MM.1S (cell line): ENCODE measurements at regions not wholly inside any gene's neighbourhood (a gene's known extent, or its start where the extent isn't known, plus 50 kb on each side); places are given as distances from the start of the nearest gene placed in this dataset.
A peak's percentile ranks its signal among the peaks of the same experiment; 100 is the strongest.

Experiments used
- DNase-seq: peaks from one replicate; pipeline ENCODE4 v3.0.0-alpha.2; 2015
- H2AFZ ChIP-seq: fragments of 300-600 bp; sonication (generic); 2 replicates; pipeline ENCODE4 v1.6.0; 2016; ENCODE audit warnings: antibody characterized with exemption, low read length
- H3F3A ChIP-seq: fragments of 300-600 bp; sonication (generic); 2 replicates; pipeline ENCODE4 v1.6.1; 2016; ENCODE audit warnings: mild to moderate bottlenecking, antibody characterized with exemption, low read length, moderate library complexity, mixed read lengths; ENCODE audit not compliant: insufficient read depth
- H3K27ac ChIP-seq: fragments of 300-600 bp; sonication (generic); 2 replicates; pipeline ENCODE4 v1.5.1; 2016; ENCODE audit warnings: mild to moderate bottlenecking, low read length
- H3K27me3 ChIP-seq: fragments of 300-600 bp; sonication (generic); replicated peaks from 2 replicates; pipeline ENCODE4 v1.6.0; 2016; ENCODE audit warnings: low read length; ENCODE audit not compliant: insufficient read depth
- H3K36me3 ChIP-seq: fragments of 300-600 bp; sonication (generic); replicated peaks from 2 replicates; pipeline ENCODE4 v1.6.1; 2016; ENCODE audit warnings: mild to moderate bottlenecking, low read length, mixed read lengths; ENCODE audit not compliant: insufficient read depth
- H3K4me1 ChIP-seq: fragments of 300-600 bp; sonication (generic); 2 replicates; pipeline ENCODE4 v1.6.1; 2016; ENCODE audit warnings: low read length, mixed read lengths
- H3K4me2 ChIP-seq: fragments of 300-600 bp; sonication (generic); 2 replicates; pipeline ENCODE4 v1.6.0; 2016; ENCODE audit warnings: low read depth, low read length
- H3K4me3 ChIP-seq: fragments of 300-600 bp; sonication (generic); 2 replicates; pipeline ENCODE4 v1.5.1; 2016; ENCODE audit warnings: low read length, mixed read lengths
- H3K79me2 ChIP-seq: fragments of 300-600 bp; sonication (generic); 2 replicates; pipeline ENCODE4 v1.6.1; 2016; ENCODE audit warnings: mixed run types, low read length, mixed read lengths
- H3K9ac ChIP-seq: fragments of 300-600 bp; sonication (generic); 2 replicates; pipeline ENCODE4 v1.6.1; 2016; ENCODE audit warnings: low read length, mixed read lengths
- H3K9me2 ChIP-seq: fragments of 300-600 bp; sonication (generic); replicated peaks from 2 replicates; pipeline ENCODE4 v1.6.1; 2016; ENCODE audit warnings: mild to moderate bottlenecking, low read length, mixed read lengths; ENCODE audit not compliant: insufficient read depth
- H3K9me3 ChIP-seq: fragments of 300-600 bp; sonication (generic); replicated peaks from 2 replicates; pipeline ENCODE4 v1.6.1; 2016; ENCODE audit warnings: mild to moderate bottlenecking, low read length, mixed read lengths; ENCODE audit not compliant: insufficient read depth
- H4K20me1 ChIP-seq: fragments of 300-600 bp; sonication (generic); 2 replicates; pipeline ENCODE4 v1.6.1; 2016; ENCODE audit warnings: mild to moderate bottlenecking, low read length, moderate library complexity, mixed read lengths; ENCODE audit not compliant: insufficient read depth
- EZH2 ChIP-seq: fragments of 300-600 bp; sonication (generic); optimal IDR thresholded peaks from 2 replicates; pipeline ENCODE3; 2017; ENCODE audit warnings: low read depth, mild to moderate bottlenecking, antibody characterized with exemption, low read length, mixed read lengths
- EZH2phosphoT487 ChIP-seq: fragments of 300-600 bp; sonication (generic); IDR thresholded peaks from 2 replicates; pipeline ENCODE4 v1.6.1; 2018; ENCODE audit warnings: antibody characterized with exemption, low read length
- TF ChIP-seq, protein P1 (sequence below): fragments of 300-600 bp; sonication (generic); IDR thresholded peaks from 2 replicates; pipeline ENCODE4 v1.5.1; 2016; ENCODE audit warnings: antibody characterized with exemption, low read length, mixed read lengths

GRCh38 chr9:83178717-83179116 is 115.8 kb upstream of the RASEF start:
- Histone ChIP-seq H3F3A (no peaks in the 10 kb centered on the region), H4K20me1 (no peaks in the 10 kb centered on the region), H3K4me3 (no peak overlapping the region), H3K4me2 (no peak overlapping the region), H3K27me3 (no peaks in the 10 kb centered on the region), H3K9me2 (no peaks in the 10 kb centered on the region), H3K9ac (no peak overlapping the region), H3K4me1 (no peaks in the 10 kb centered on the region), H3K27ac (no peak overlapping the region), H3K79me2 (no peaks in the 10 kb centered on the region), H3K9me3 (no peaks in the 10 kb centered on the region), H2AFZ (no peak overlapping the region), H3K36me3 (no peaks in the 10 kb centered on the region)
- TF ChIP-seq EZH2phosphoT487 = no peak
- no peak for TF ChIP-seq EZH2
- TF ChIP-seq, protein P1, sequence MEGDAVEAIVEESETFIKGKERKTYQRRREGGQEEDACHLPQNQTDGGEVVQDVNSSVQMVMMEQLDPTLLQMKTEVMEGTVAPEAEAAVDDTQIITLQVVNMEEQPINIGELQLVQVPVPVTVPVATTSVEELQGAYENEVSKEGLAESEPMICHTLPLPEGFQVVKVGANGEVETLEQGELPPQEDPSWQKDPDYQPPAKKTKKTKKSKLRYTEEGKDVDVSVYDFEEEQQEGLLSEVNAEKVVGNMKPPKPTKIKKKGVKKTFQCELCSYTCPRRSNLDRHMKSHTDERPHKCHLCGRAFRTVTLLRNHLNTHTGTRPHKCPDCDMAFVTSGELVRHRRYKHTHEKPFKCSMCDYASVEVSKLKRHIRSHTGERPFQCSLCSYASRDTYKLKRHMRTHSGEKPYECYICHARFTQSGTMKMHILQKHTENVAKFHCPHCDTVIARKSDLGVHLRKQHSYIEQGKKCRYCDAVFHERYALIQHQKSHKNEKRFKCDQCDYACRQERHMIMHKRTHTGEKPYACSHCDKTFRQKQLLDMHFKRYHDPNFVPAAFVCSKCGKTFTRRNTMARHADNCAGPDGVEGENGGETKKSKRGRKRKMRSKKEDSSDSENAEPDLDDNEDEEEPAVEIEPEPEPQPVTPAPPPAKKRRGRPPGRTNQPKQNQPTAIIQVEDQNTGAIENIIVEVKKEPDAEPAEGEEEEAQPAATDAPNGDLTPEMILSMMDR = no peak
- no peak for DNase-seq

DNA sequence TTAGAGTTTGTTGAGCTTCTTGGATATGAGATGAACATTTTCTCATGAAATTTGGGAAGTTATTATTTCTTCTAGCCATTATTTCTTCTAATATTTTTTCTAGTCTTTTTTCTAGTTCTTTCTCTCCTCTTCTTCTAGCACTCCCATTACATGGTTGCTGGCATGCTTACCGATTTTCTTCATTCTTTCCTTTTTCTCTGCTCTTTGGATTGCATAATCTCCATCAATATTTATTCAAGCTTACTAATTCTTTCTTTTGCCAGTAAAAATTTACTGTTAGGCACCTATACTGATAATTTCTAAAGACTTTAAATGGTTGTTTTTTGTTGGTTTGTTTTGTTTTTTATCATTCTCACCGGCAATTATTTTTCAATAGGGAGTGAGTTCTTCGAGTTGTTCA is 114.8 kb upstream of the RASEF start:
- no peak overlapping the region for H3K27ac ChIP-seq
- no peaks in the 10 kb centered on the region for H3K27me3 ChIP-seq
- no peak overlapping the region for H3K4me3 ChIP-seq
- H4K20me1 ChIP-seq = no peaks in the 10 kb centered on the region
- H2AFZ ChIP-seq = no peak overlapping the region
- H3K79me2 ChIP-seq = no peaks in the 10 kb centered on the region
- no peaks in the 10 kb centered on the region for H3K4me1 ChIP-seq
- TF ChIP-seq EZH2 (no peak), EZH2phosphoT487 (no peak)
- TF ChIP-seq, protein P1 = no peak
- no peaks in the 10 kb centered on the region for H3K9me3 ChIP-seq
- no peaks in the 10 kb centered on the region for H3K36me3 ChIP-seq
- H3F3A ChIP-seq = no peaks in the 10 kb centered on the region
- no peak for DNase-seq
- no peak overlapping the region for H3K9ac ChIP-seq
- H3K9me2 ChIP-seq = no peaks in the 10 kb centered on the region
- H3K4me2 ChIP-seq = no peak overlapping the region

DNA sequence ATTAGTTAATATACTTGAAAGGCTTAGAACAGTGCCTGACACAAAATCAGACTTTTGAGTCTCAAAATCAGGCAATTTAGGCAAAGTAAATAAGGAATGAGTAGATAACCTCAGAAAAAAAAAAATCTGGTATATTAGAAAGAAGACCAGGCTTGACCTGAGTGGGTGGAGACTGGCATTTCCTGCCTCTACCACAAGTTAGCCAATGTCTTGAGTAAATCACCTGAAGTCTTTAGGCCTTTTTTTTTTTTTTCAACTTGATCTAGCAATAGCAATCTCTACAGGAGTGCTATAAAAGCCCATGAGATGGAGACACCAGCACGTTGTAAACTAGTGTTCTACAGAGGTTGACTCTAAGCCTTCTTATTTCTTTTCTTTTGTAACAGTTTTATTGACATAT is 104.2 kb upstream of the RASEF start:
- Histone ChIP-seq H3K27ac (no peak overlapping the region), H4K20me1 (no peaks in the 10 kb centered on the region), H3K9ac (no peak overlapping the region), H3K27me3 (no peaks in the 10 kb centered on the region), H3K9me2 (no peaks in the 10 kb centered on the region), H3F3A (no peaks in the 10 kb centered on the region), H3K79me2 (no peaks in the 10 kb centered on the region), H3K4me2 (peak overlapping the region; percentile 38), H3K4me3 (no peak overlapping the region), H2AFZ (no peak overlapping the region), H3K4me1 (peaks cover 13% of the 10 kb centered on the region), H3K9me3 (no peaks in the 10 kb centered on the region), H3K36me3 (no peaks in the 10 kb centered on the region)
- peak; percentile 78 for DNase-seq
- TF ChIP-seq EZH2phosphoT487 = no peak
- TF ChIP-seq, protein P1 = no peak
- no peak for TF ChIP-seq EZH2

DNA sequence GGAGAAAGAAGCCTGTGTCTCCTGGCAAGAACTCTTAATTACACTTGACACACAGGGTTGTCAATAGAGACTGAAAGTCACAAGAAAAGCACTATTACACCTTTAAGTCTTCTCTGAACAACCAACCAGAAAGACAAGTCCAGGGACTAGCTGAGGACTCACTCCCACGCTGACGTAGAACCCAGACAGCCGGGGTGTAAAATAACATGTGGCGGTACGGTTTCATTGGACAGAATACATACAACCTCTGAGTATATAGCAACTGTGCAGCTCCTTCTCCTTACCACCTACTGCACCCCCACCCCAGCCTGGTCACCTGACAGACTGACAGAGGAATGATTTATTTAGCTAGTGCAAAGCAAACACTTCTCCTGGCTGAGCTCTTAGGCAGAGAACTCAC is 103.4 kb upstream of the RASEF start:
- Histone ChIP-seq H3K4me1 (peaks cover 13% of the 10 kb centered on the region), H4K20me1 (no peaks in the 10 kb centered on the region), H3K9me2 (no peaks in the 10 kb centered on the region), H3K4me2 (peak overlapping the region; percentile 38; the same call in 1 of the 2 replicates), H3K79me2 (no peaks in the 10 kb centered on the region), H3K27ac (no peak overlapping the region), H3K27me3 (no peaks in the 10 kb centered on the region), H3K4me3 (no peak overlapping the region), H3K9ac (no peak overlapping the region), H3F3A (no peaks in the 10 kb centered on the region), H3K36me3 (no peaks in the 10 kb centered on the region), H2AFZ (no peak overlapping the region), H3K9me3 (no peaks in the 10 kb centered on the region)
- TF ChIP-seq EZH2phosphoT487 (no peak), EZH2 (no peak)
- TF ChIP-seq, protein P1 = no peak
- peak; percentile 34 for DNase-seq
